ENCODE measurements at regions not wholly inside any gene's neighbourhood (a gene's known extent, or its start where the extent isn't known, plus 50 kb on each side); places are given as distances from the start of the nearest gene placed in this dataset.

- TF ChIP-seq CTCF (IDR thresholded peaks at IDR 0.05), result no peak
- intact Hi-C loops (cut with DNase I), result no loop called here
- Histone ChIP-seq H3K9me3 (no peaks in the 10 kb centered on the region), H3K4me3 (no peak overlapping the region), H3K36me3 (no peaks in the 10 kb centered on the region), H3K27me3 (ENCODE audit: low read depth) (no peaks in the 10 kb centered on the region), H3K27ac (no peak overlapping the region), H3K4me1 (no peaks in the 10 kb centered on the region)
- ATAC-seq (no peak), DNase-seq (no peak)
These were observed 1197.5 kb downstream of the EFNB2 start for GRCh38 chr13:105338006-105338405.

- ATAC-seq (no peak), DNase-seq (peak; percentile 45)
- intact Hi-C loops (cut with DNase I), result no loop called here
- Histone ChIP-seq H3K4me1 (no peaks in the 10 kb centered on the region), H3K27me3 (ENCODE audit: low read depth) (no peaks in the 10 kb centered on the region), H3K27ac (no peak overlapping the region), H3K4me3 (no peak overlapping the region), H3K9me3 (no peaks in the 10 kb centered on the region), H3K36me3 (no peaks in the 10 kb centered on the region)
- no peak for TF ChIP-seq CTCF (IDR thresholded peaks at IDR 0.05)
These were observed 1198.5 kb downstream of the EFNB2 start for GRCh38 chr13:105336706-105337576.

GRCh38 chr13:105334211-105334610, 1201.3 kb downstream of the EFNB2 start:
- Histone ChIP-seq H3K9me3 (no peaks in the 10 kb centered on the region), H3K27ac (no peak overlapping the region), H3K27me3 (ENCODE audit: low read depth) (no peaks in the 10 kb centered on the region), H3K4me1 (no peaks in the 10 kb centered on the region), H3K4me3 (no peak overlapping the region), H3K36me3 (no peaks in the 10 kb centered on the region)
- ATAC-seq, result no peak
- no peak for TF ChIP-seq CTCF (IDR thresholded peaks at IDR 0.05)
- no peak for DNase-seq
- intact Hi-C loops (cut with DNase I), result no loop called here

- Histone ChIP-seq H3K27me3 (ENCODE audit: low read depth) (no peaks in the 10 kb centered on the region), H3K27ac (no peak overlapping the region), H3K4me3 (no peak overlapping the region), H3K4me1 (no peaks in the 10 kb centered on the region), H3K36me3 (no peaks in the 10 kb centered on the region), H3K9me3 (no peaks in the 10 kb centered on the region)
- ATAC-seq, result no peak
- no peak for DNase-seq
- intact Hi-C loops (cut with DNase I), result no loop called here
- TF ChIP-seq CTCF (IDR thresholded peaks at IDR 0.05), result no peak
These were observed 1202.0 kb downstream of the EFNB2 start for GRCh38 chr13:105333416-105333815.

- no peaks in the 10 kb centered on the region for H3K4me1 ChIP-seq
- ATAC-seq (no peak), DNase-seq (no peak)
- no peaks in the 10 kb centered on the region for H3K9me3 ChIP-seq
- no peaks in the 10 kb centered on the region for H3K36me3 ChIP-seq
- H3K27ac ChIP-seq, result no peak overlapping the region
- intact Hi-C loops (cut with DNase I), result no loop called here
- no peak overlapping the region for H3K4me3 ChIP-seq
- TF ChIP-seq CTCF (IDR thresholded peaks at IDR 0.05), result no peak
- no peaks in the 10 kb centered on the region for H3K27me3 ChIP-seq (ENCODE audit: low read depth)
These were observed 1206.1 kb downstream of the EFNB2 start for GRCh38 chr13:105329359-105329758.
